Effector memory CD8-positive, alpha-beta T cell (primary cell): ENCODE measurements at regions not wholly inside any gene's neighbourhood (a gene's known extent, or its start where the extent isn't known, plus 50 kb on each side); places are given as distances from the start of the nearest gene placed in this dataset.

Experiments used
- ATAC-seq: fragments of 150-1000 bp; cut with Tn5 transposase; replicated peaks from 2 replicates; pipeline ENCODE4 v1.10.0; 2021; ENCODE audit warnings: mild to moderate bottlenecking, moderate library complexity
- DNase-seq, 3 experiments: peaks; one replicate each; pipeline ENCODE4 v3.0.0; 2021
- H3K27ac Mint-ChIP-seq, 2 donors: one replicate each; pipeline ENCODE4 v1.8.0; 2022; ENCODE audit warnings: mild to moderate bottlenecking in 2 of 2, mixed read lengths in 2 of 2, moderate library complexity in 2 of 2
- H3K27me3 Mint-ChIP-seq, 2 donors: one replicate each; pipeline ENCODE4 v1.8.0; 2022; ENCODE audit warnings: mixed read lengths in 2 of 2
- H3K36me3 Mint-ChIP-seq: one replicate; pipeline ENCODE4 v1.8.0; 2022; ENCODE audit warnings: mild to moderate bottlenecking, moderate library complexity, mixed read lengths; ENCODE audit not compliant: insufficient read depth
- H3K4me1 Mint-ChIP-seq, 2 donors: one replicate each; pipeline ENCODE4 v1.8.0; 2022; ENCODE audit warnings: low read depth in 2 of 2, mixed read lengths in 2 of 2
- H3K4me3 Mint-ChIP-seq, 2 donors: one replicate each; pipeline ENCODE4 v1.8.0; 2022; ENCODE audit warnings: mild to moderate bottlenecking in 2 of 2, mixed read lengths in 2 of 2, moderate library complexity in 2 of 2
- H3K9me3 Mint-ChIP-seq, 2 donors: one replicate each; pipeline ENCODE4 v1.8.0; 2022; ENCODE audit warnings: mixed read lengths in 2 of 2

- no peak for DNase-seq
- no peaks in the 10 kb centered on the region for H3K27me3 Mint-ChIP-seq
- no peaks in the 10 kb centered on the region for H3K4me1 Mint-ChIP-seq
- no peak for ATAC-seq
- no peak overlapping the region for H3K27ac Mint-ChIP-seq
- no peaks in the 10 kb centered on the region for H3K36me3 Mint-ChIP-seq
- H3K9me3 Mint-ChIP-seq, result peaks cover 0 to 3% of the 10 kb centered on the region in 2 donors
- H3K4me3 Mint-ChIP-seq, result no peak overlapping the region
Measured at GRCh38 chr6:164455835-164456234, 853.6 kb downstream of the C6orf118 start.

GRCh38 chr6:164453835-164454234, 855.6 kb downstream of the C6orf118 start:
- H3K27me3 Mint-ChIP-seq, result no peaks in the 10 kb centered on the region
- no peak for DNase-seq

GRCh38 chr6:164442572-164442971, 866.8 kb downstream of the C6orf118 start:
- no peak overlapping the region for H3K4me3 Mint-ChIP-seq
- DNase-seq (no peak), ATAC-seq (no peak)
- no peaks in the 10 kb centered on the region for H3K27me3 Mint-ChIP-seq
- H3K27ac Mint-ChIP-seq, result no peak overlapping the region
- H3K9me3 Mint-ChIP-seq, result peaks cover 6 to 19% of the 10 kb centered on the region in 2 donors
- no peaks in the 10 kb centered on the region for H3K36me3 Mint-ChIP-seq
- no peaks in the 10 kb centered on the region for H3K4me1 Mint-ChIP-seq

More at GRCh38 chr6:164453835-164454234, 855.6 kb downstream of the C6orf118 start:
- Mint-ChIP-seq H3K27ac (no peak overlapping the region), H3K4me3 (no peak overlapping the region), H3K4me1 (no peaks in the 10 kb centered on the region), H3K9me3 (peaks cover 0 to 7% of the 10 kb centered on the region in 2 donors), H3K36me3 (no peaks in the 10 kb centered on the region)
- ATAC-seq, result no peak

- H3K9me3 Mint-ChIP-seq, result peaks cover 6 to 19% of the 10 kb centered on the region in 2 donors
- no peaks in the 10 kb centered on the region for H3K4me1 Mint-ChIP-seq
- no peaks in the 10 kb centered on the region for H3K36me3 Mint-ChIP-seq
- no peak overlapping the region for H3K27ac Mint-ChIP-seq
- no peak for DNase-seq
- H3K4me3 Mint-ChIP-seq, result no peak overlapping the region
- no peak for ATAC-seq
- no peaks in the 10 kb centered on the region for H3K27me3 Mint-ChIP-seq
Measured at GRCh38 chr6:164439331-164439730, 870.1 kb downstream of the C6orf118 start.

GRCh38 chr6:164436976-164437375, 872.4 kb downstream of the C6orf118 start:
- DNase-seq (no peak), ATAC-seq (no peak)
- peaks cover 0 to 5% of the 10 kb centered on the region in 2 donors for H3K9me3 Mint-ChIP-seq
- H3K27ac Mint-ChIP-seq, result no peak overlapping the region
- no peaks in the 10 kb centered on the region for H3K36me3 Mint-ChIP-seq
- H3K27me3 Mint-ChIP-seq, result no peaks in the 10 kb centered on the region
- H3K4me1 Mint-ChIP-seq, result no peaks in the 10 kb centered on the region
- H3K4me3 Mint-ChIP-seq, result no peak overlapping the region

GRCh38 chr6:164427728-164428402, 881.5 kb downstream of the C6orf118 start:
- no peak overlapping the region for H3K27ac Mint-ChIP-seq
- H3K27me3 Mint-ChIP-seq, result no peaks in the 10 kb centered on the region
- H3K36me3 Mint-ChIP-seq, result no peaks in the 10 kb centered on the region
- H3K4me1 Mint-ChIP-seq, result no peaks in the 10 kb centered on the region
- no peak overlapping the region for H3K4me3 Mint-ChIP-seq
- H3K9me3 Mint-ChIP-seq, result peaks cover 0 to 6% of the 10 kb centered on the region in 2 donors
- no peak for ATAC-seq
- DNase-seq, result no peak

- Mint-ChIP-seq H3K36me3 (no peaks in the 10 kb centered on the region), H3K9me3 (peaks cover 0 to 9% of the 10 kb centered on the region in 2 donors), H3K27me3 (no peaks in the 10 kb centered on the region), H3K4me1 (no peaks in the 10 kb centered on the region), H3K27ac (no peak overlapping the region), H3K4me3 (no peak overlapping the region)
- ATAC-seq, result no peak
- DNase-seq, result no peak
Measured at GRCh38 chr6:164424489-164424888, 884.9 kb downstream of the C6orf118 start.

GRCh38 chr6:164419099-164419498, 890.3 kb downstream of the C6orf118 start:
- Mint-ChIP-seq H3K36me3 (no peaks in the 10 kb centered on the region), H3K4me1 (no peaks in the 10 kb centered on the region), H3K27ac (no peak overlapping the region), H3K4me3 (no peak overlapping the region), H3K27me3 (peaks cover 0 to 4% of the 10 kb centered on the region in 2 donors), H3K9me3 (peaks cover 0 to 9% of the 10 kb centered on the region in 2 donors)
- ATAC-seq (no peak), DNase-seq (no peak)

GRCh38 chr6:164418262-164418588, 891.2 kb downstream of the C6orf118 start:
- Mint-ChIP-seq H3K4me3 (no peak overlapping the region), H3K9me3 (peaks cover 0 to 7% of the 10 kb centered on the region in 2 donors), H3K4me1 (no peaks in the 10 kb centered on the region), H3K27me3 (peaks cover 0 to 13% of the 10 kb centered on the region in 2 donors), H3K36me3 (no peaks in the 10 kb centered on the region), H3K27ac (no peak overlapping the region)
- no peak for DNase-seq
- no peak for ATAC-seq

GRCh38 chr6:164417537-164418261, 891.7 kb downstream of the C6orf118 start:
- DNase-seq, result no peak
- no peak for ATAC-seq
- Mint-ChIP-seq H3K36me3 (no peaks in the 10 kb centered on the region), H3K27ac (no peak overlapping the region), H3K9me3 (peaks cover 0 to 7% of the 10 kb centered on the region in 2 donors), H3K4me3 (no peak overlapping the region), H3K4me1 (no peaks in the 10 kb centered on the region), H3K27me3 (peaks cover 0 to 13% of the 10 kb centered on the region in 2 donors)

GRCh38 chr6:164415832-164416563, 893.4 kb downstream of the C6orf118 start:
- DNase-seq, result no peak
- no peak overlapping the region for H3K27ac Mint-ChIP-seq
- no peak overlapping the region for H3K4me3 Mint-ChIP-seq

GRCh38 chr6:164414695-164415094, 894.7 kb downstream of the C6orf118 start:
- ATAC-seq (no peak), DNase-seq (no peak)
- Mint-ChIP-seq H3K4me3 (no peak overlapping the region), H3K4me1 (no peaks in the 10 kb centered on the region), H3K9me3 (peaks cover 0 to 6% of the 10 kb centered on the region in 2 donors), H3K27ac (no peak overlapping the region), H3K27me3 (peaks cover 0 to 21% of the 10 kb centered on the region in 2 donors), H3K36me3 (no peaks in the 10 kb centered on the region)

More at GRCh38 chr6:164415832-164416563, 893.4 kb downstream of the C6orf118 start:
- H3K4me1 Mint-ChIP-seq, result no peaks in the 10 kb centered on the region
- H3K27me3 Mint-ChIP-seq, result peaks cover 0 to 21% of the 10 kb centered on the region in 2 donors
- no peak for ATAC-seq
- H3K9me3 Mint-ChIP-seq, result peaks cover 0 to 5% of the 10 kb centered on the region in 2 donors
- H3K36me3 Mint-ChIP-seq, result no peaks in the 10 kb centered on the region

GRCh38 chr6:164412566-164412965, 896.8 kb downstream of the C6orf118 start:
- Mint-ChIP-seq H3K9me3 (peaks cover 0 to 6% of the 10 kb centered on the region in 2 donors), H3K4me3 (no peak overlapping the region), H3K36me3 (no peaks in the 10 kb centered on the region), H3K4me1 (no peaks in the 10 kb centered on the region), H3K27ac (no peak overlapping the region), H3K27me3 (peaks cover 0 to 21% of the 10 kb centered on the region in 2 donors)
- no peak for ATAC-seq
- no peak for DNase-seq
